ENCODE measurements at regions not wholly inside any gene's neighbourhood (a gene's known extent, or its start where the extent isn't known, plus 50 kb on each side); places are given as distances from the start of the nearest gene placed in this dataset.

DNA sequence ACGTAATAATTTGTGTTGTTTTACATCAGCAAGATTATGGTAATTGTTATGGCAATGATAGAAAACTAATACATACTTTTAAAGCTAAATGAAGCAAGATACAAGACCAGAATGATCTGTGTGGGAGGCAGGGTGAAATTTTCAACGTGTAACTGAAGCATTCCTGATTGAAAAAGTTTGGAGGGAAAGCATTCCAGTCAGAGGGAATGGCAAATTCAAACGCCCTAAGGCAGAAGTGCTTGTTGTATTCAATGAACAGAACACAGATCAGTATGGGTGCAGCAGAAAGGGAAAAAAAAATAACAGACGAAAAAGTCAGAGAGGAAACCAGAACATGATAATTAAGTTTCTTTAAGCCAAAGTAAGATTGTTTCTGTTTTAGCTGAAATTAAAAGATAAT, 928.5 kb upstream of the SLITRK1 start:
- TF ChIP-seq, protein P1, sequence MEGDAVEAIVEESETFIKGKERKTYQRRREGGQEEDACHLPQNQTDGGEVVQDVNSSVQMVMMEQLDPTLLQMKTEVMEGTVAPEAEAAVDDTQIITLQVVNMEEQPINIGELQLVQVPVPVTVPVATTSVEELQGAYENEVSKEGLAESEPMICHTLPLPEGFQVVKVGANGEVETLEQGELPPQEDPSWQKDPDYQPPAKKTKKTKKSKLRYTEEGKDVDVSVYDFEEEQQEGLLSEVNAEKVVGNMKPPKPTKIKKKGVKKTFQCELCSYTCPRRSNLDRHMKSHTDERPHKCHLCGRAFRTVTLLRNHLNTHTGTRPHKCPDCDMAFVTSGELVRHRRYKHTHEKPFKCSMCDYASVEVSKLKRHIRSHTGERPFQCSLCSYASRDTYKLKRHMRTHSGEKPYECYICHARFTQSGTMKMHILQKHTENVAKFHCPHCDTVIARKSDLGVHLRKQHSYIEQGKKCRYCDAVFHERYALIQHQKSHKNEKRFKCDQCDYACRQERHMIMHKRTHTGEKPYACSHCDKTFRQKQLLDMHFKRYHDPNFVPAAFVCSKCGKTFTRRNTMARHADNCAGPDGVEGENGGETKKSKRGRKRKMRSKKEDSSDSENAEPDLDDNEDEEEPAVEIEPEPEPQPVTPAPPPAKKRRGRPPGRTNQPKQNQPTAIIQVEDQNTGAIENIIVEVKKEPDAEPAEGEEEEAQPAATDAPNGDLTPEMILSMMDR (conservative IDR thresholded peaks at IDR 0.05; ENCODE audit: low read depth, low read length), result no peak
- TF ChIP-seq POLR2A (IDR thresholded peaks at IDR 0.05; ENCODE audit: low read depth, low read length) (no peak), MXI1 (IDR thresholded peaks at IDR 0.05; ENCODE audit: borderline replicate concordance, low read depth, low read length) (no peak), FOS (IDR thresholded peaks at IDR 0.05; ENCODE audit: low read depth, low read length) (no peak), MAFK (IDR thresholded peaks at IDR 0.05; ENCODE audit: low read depth, low read length) (no peak), CEBPB (IDR thresholded peaks at IDR 0.05; ENCODE audit: low read depth, low read length) (no peak), RFX5 (IDR thresholded peaks at IDR 0.05; ENCODE audit: low read depth, low read length) (no peak), RCOR1 (IDR thresholded peaks at IDR 0.05; ENCODE audit: insufficient replicate concordance, low read length) (no peak), RAD21 (IDR thresholded peaks at IDR 0.05; ENCODE audit: low read length) (no peak), CHD1 (IDR thresholded peaks at IDR 0.05; ENCODE audit: low read depth, low read length) (no peak), BHLHE40 (IDR thresholded peaks at IDR 0.05; ENCODE audit: low read depth, low read length) (no peak)
- TF ChIP-seq, protein P2, sequence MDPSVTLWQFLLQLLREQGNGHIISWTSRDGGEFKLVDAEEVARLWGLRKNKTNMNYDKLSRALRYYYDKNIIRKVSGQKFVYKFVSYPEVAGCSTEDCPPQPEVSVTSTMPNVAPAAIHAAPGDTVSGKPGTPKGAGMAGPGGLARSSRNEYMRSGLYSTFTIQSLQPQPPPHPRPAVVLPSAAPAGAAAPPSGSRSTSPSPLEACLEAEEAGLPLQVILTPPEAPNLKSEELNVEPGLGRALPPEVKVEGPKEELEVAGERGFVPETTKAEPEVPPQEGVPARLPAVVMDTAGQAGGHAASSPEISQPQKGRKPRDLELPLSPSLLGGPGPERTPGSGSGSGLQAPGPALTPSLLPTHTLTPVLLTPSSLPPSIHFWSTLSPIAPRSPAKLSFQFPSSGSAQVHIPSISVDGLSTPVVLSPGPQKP (IDR thresholded peaks at IDR 0.05; ENCODE audit: borderline replicate concordance, low read depth, low read length), result no peak
- TF ChIP-seq, protein P3, sequence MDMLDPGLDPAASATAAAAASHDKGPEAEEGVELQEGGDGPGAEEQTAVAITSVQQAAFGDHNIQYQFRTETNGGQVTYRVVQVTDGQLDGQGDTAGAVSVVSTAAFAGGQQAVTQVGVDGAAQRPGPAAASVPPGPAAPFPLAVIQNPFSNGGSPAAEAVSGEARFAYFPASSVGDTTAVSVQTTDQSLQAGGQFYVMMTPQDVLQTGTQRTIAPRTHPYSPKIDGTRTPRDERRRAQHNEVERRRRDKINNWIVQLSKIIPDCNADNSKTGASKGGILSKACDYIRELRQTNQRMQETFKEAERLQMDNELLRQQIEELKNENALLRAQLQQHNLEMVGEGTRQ (IDR thresholded peaks at IDR 0.05; ENCODE audit: low read depth, low read length), result no peak

All from IMR-90 (cell line).